H1 (cell line): ENCODE measurements at regions not wholly inside any gene's neighbourhood (a gene's known extent, or its start where the extent isn't known, plus 50 kb on each side); places are given as distances from the start of the nearest gene placed in this dataset.

Experiments
- CEBPB ChIP-seq: IDR thresholded peaks from 2 replicates; pipeline ENCODE4 v1.6.1; 2012; ENCODE audit warnings: low read depth, low read length
- EGR1 ChIP-seq: IDR thresholded peaks from 2 replicates; pipeline ENCODE4 v1.6.1; 2011; ENCODE audit warnings: low read depth, low read length, borderline replicate concordance
- EP300 ChIP-seq, 2 experiments: IDR thresholded peaks; 1 replicate in 1 of 2; 2 replicates in 1 of 2; pipeline ENCODE4 v1.6.1; 2011 to 2012; ENCODE audit warnings: low read depth in 2 of 2, low read length in 2 of 2, mild to moderate bottlenecking in 2 of 2, borderline replicate concordance in 1 of 2, inconsistent platforms in 1 of 2, moderate library complexity in 1 of 2
- EZH2 ChIP-seq: fragments of 200-600 bp; sonication (generic); IDR thresholded peaks from 2 replicates; pipeline ENCODE4 v1.7.1; 2012; ENCODE audit warnings: low read depth, mild to moderate bottlenecking, moderate library complexity, low read length, inconsistent platforms; ENCODE audit not compliant: severe bottlenecking
- GTF2F1 ChIP-seq: IDR thresholded peaks from 2 replicates; pipeline ENCODE4 v1.6.1; 2012; ENCODE audit warnings: low read depth, low read length, improper control_type of control experiment, borderline replicate concordance
- JUND ChIP-seq: IDR thresholded peaks from 2 replicates; pipeline ENCODE4 v1.6.1; 2011; ENCODE audit warnings: mild to moderate bottlenecking, improper control_type of control experiment, low read length
- MAFK ChIP-seq: IDR thresholded peaks from 2 replicates; pipeline ENCODE4 v1.6.1; 2012; ENCODE audit warnings: low read depth, mild to moderate bottlenecking, improper control_type of control experiment, low read length
- POLR2A ChIP-seq, 2 experiments: IDR thresholded peaks; 1 replicate in 1 of 2; 2 replicates in 1 of 2; pipeline ENCODE4 v1.6.1; 2011; ENCODE audit warnings: low read depth in 2 of 2, low read length in 2 of 2, mild to moderate bottlenecking in 2 of 2; ENCODE audit errors: control extremely low read depth in 1 of 2
- RAD21 ChIP-seq, 2 experiments: IDR thresholded peaks in 1 of 2; conservative IDR thresholded peaks in 1 of 2; 2 replicates each; pipeline ENCODE4 v1.6.1; 2011; ENCODE audit warnings: low read depth in 2 of 2, low read length in 2 of 2, improper control_type of control experiment in 1 of 2, inconsistent platforms in 1 of 2, mild to moderate bottlenecking in 1 of 2, moderate library complexity in 1 of 2
- SRF ChIP-seq: IDR thresholded peaks from 2 replicates; pipeline ENCODE4 v1.6.1; 2011; ENCODE audit warnings: mild to moderate bottlenecking, low read depth, low read length, moderate library complexity
- SUZ12 ChIP-seq: fragments of 200-600 bp; sonication (generic); IDR thresholded peaks from 2 replicates; pipeline ENCODE4 v1.6.1; 2012; ENCODE audit warnings: mild to moderate bottlenecking, inconsistent platforms, low read length, moderate library complexity, mixed read lengths
- YY1 ChIP-seq: IDR thresholded peaks from 2 replicates; pipeline ENCODE4 v1.6.1; 2011; ENCODE audit warnings: low read depth, mild to moderate bottlenecking, low read length
- ZNF274 ChIP-seq: IDR thresholded peaks from 2 replicates; pipeline ENCODE4 v1.7.0; 2012; ENCODE audit warnings: low read length, borderline replicate concordance; ENCODE audit errors: extremely low read depth
- TF ChIP-seq, protein P1 (sequence below), 3 experiments: IDR thresholded peaks; 1 replicate in 2 of 3; 2 replicates in 1 of 3; pipeline versions ENCODE4 v1.5.1 to v1.6.1; 2011; ENCODE audit warnings: low read length in 3 of 3, mild to moderate bottlenecking in 3 of 3, inconsistent platforms in 2 of 3, low read depth in 1 of 3, moderate library complexity in 1 of 3; ENCODE audit not compliant: insufficient read depth in 1 of 3; ENCODE audit errors: control extremely low read depth in 1 of 3

GRCh38 chr14:86515195-86515594, 985.3 kb downstream of the FLRT2 start:
- TF ChIP-seq CEBPB (no peak), JUND (no peak), SRF (no peak), EGR1 (no peak), EZH2 (no peak), MAFK (no peak), POLR2A (IDR thresholded peaks at IDR 0.05; ENCODE audit: control extremely low read depth in 1 of 2, low read depth in 2 of 2, low read length in 2 of 2) (no peak), RAD21 (IDR thresholded peaks at IDR 0.05 in 1 of 2, conservative IDR thresholded peaks at IDR 0.05 in 1 of 2; ENCODE audit: low read depth in 2 of 2, low read length in 2 of 2) (no peak), SUZ12 (no peak), GTF2F1 (no peak), ZNF274 (no peak), YY1 (no peak), EP300 (IDR thresholded peaks at IDR 0.05; ENCODE audit: borderline replicate concordance in 1 of 2, low read depth in 2 of 2, low read length in 2 of 2) (no peak)
- TF ChIP-seq, protein P1, sequence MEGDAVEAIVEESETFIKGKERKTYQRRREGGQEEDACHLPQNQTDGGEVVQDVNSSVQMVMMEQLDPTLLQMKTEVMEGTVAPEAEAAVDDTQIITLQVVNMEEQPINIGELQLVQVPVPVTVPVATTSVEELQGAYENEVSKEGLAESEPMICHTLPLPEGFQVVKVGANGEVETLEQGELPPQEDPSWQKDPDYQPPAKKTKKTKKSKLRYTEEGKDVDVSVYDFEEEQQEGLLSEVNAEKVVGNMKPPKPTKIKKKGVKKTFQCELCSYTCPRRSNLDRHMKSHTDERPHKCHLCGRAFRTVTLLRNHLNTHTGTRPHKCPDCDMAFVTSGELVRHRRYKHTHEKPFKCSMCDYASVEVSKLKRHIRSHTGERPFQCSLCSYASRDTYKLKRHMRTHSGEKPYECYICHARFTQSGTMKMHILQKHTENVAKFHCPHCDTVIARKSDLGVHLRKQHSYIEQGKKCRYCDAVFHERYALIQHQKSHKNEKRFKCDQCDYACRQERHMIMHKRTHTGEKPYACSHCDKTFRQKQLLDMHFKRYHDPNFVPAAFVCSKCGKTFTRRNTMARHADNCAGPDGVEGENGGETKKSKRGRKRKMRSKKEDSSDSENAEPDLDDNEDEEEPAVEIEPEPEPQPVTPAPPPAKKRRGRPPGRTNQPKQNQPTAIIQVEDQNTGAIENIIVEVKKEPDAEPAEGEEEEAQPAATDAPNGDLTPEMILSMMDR (IDR thresholded peaks at IDR 0.05; ENCODE audit: control extremely low read depth in 1 of 3, insufficient read depth in 1 of 3, low read depth in 1 of 3, low read length in 3 of 3) = no peak
